Caco-2 (cell line): ENCODE measurements at regions not wholly inside any gene's neighbourhood (a gene's known extent, or its start where the extent isn't known, plus 50 kb on each side); places are given as distances from the start of the nearest gene placed in this dataset.

Experiments
- BruUV-seq: library from RNA; stranded (reverse); fragments of 400-500 nt; replicated peaks from 2 replicates; lab custom pipeline; 2021; lab: Mats Ljungman, UMichigan
- CTCF ChIA-PET: fragments of 300-600 bp; sonication (Branson Sonifier 250); formaldehyde crosslinking; loops from one replicate; lab custom pipeline; 2022; ENCODE audit warnings: antibody characterized with exemption; lab: Charles Lee
- POLR2A ChIA-PET: fragments of 300-600 bp; sonication (Branson Sonifier 250); formaldehyde crosslinking; loops from one replicate; lab custom pipeline; 2022; ENCODE audit warnings: antibody characterized with exemption; lab: Charles Lee
- DNase-seq, 2 experiments: peaks; one replicate each; pipeline versions ENCODE4 v3.0.0 to v3.0.0-alpha.2; 2020 to 2022
- H3K27me3 ChIP-seq: replicated peaks from 2 replicates; pipeline ENCODE4 v1.6.0; 2011; ENCODE audit warnings: low read length; ENCODE audit not compliant: control insufficient read depth, insufficient read depth
- H3K36me3 ChIP-seq: 2 replicates; pipeline ENCODE4 v1.5.1; 2011; ENCODE audit warnings: low read length; ENCODE audit not compliant: control insufficient read depth, insufficient read depth
- H3K4me1 ChIP-seq: fragments of 250-450 bp; sonication (Bioruptor Pico); 2 replicates; pipeline ENCODE4 v1.5.1; 2020; ENCODE audit warnings: mild to moderate bottlenecking
- H3K4me3 ChIP-seq: 2 replicates; pipeline ENCODE4 v1.5.1; 2011; ENCODE audit warnings: low read depth, mild to moderate bottlenecking, control low read depth, low read length
- H3K9me3 ChIP-seq: fragments of 250-450 bp; sonication (Bioruptor Pico); 2 replicates; pipeline ENCODE4 v1.5.1; 2020; ENCODE audit warnings: mild to moderate bottlenecking, moderate library complexity
- H3K27ac Mint-ChIP-seq: one replicate; pipeline ENCODE4 v1.8.0; 2022; ENCODE audit warnings: mixed read lengths; ENCODE audit not compliant: unreplicated experiment
- H3K27me3 Mint-ChIP-seq: one replicate; pipeline ENCODE4 v1.8.0; 2022; ENCODE audit warnings: mixed read lengths; ENCODE audit not compliant: insufficient read depth, unreplicated experiment
- H3K36me3 Mint-ChIP-seq: one replicate; pipeline ENCODE4 v1.8.0; 2022; ENCODE audit warnings: mild to moderate bottlenecking, mixed read lengths; ENCODE audit not compliant: insufficient read depth, unreplicated experiment
- H3K4me1 Mint-ChIP-seq: one replicate; pipeline ENCODE4 v1.8.0; 2022; ENCODE audit warnings: low read depth, mixed read lengths; ENCODE audit not compliant: unreplicated experiment
- H3K4me3 Mint-ChIP-seq: one replicate; pipeline ENCODE4 v1.8.0; 2022; ENCODE audit warnings: mild to moderate bottlenecking, moderate library complexity, mixed read lengths; ENCODE audit not compliant: unreplicated experiment
- H3K9me3 Mint-ChIP-seq: one replicate; pipeline ENCODE4 v1.8.0; 2022; ENCODE audit warnings: mixed read lengths; ENCODE audit not compliant: unreplicated experiment
- intact Hi-C: fragments of 100-400 bp; cut with micrococcal nuclease; formaldehyde crosslinking; loops from one replicate; pipeline ENCODE4 v1.10.0; 2022; ENCODE audit not compliant: unreplicated experiment
- TF ChIP-seq, protein P1 (sequence below), 2 experiments: fragments of 200-600 bp in 1 of 2; IDR thresholded peaks; 1 replicate in 1 of 2; 2 replicates in 1 of 2; pipeline versions ENCODE4 v1.5.1 to v1.8.0; 2011 to 2022; ENCODE audit warnings: antibody characterized with exemption in 1 of 2, control low read depth in 1 of 2, inconsistent platforms in 1 of 2, low read depth in 1 of 2, low read length in 1 of 2, mild to moderate bottlenecking in 1 of 2, moderate library complexity in 1 of 2; ENCODE audit not compliant: insufficient read depth in 1 of 2, severe bottlenecking in 1 of 2, unreplicated experiment in 1 of 2

DNA sequence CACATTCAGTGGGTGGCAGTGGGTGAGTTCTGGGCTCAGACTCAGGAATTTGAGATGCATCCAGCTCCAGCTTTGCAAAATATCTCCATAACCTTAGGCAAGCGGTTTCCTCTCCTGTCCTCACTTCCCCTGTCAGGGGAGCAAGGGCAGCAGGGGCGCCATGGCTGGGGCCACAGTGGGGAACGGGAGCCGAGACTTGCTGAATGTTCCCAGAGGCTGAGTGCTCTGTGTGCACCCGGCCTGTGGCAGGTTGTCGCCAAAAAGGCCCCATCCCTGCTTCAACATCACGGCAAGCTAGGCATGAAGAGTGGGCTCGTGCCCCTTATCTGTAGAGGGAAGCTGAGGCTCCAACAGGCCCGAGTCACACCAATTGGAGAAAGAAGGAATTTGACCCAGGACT lies 268.8 kb downstream of the NSG2 start:
- POLR2A ChIA-PET, result no interaction called here
- no peaks in the 10 kb centered on the region for H3K4me1 Mint-ChIP-seq
- no TSS peak for BruUV-seq
- H3K9me3 Mint-ChIP-seq, result no peaks in the 10 kb centered on the region
- CTCF ChIA-PET, result interaction anchor here (0.9 to 4.6 kb wide), 3 partner anchors 249 to 294 kb away, joined by 3 to 105 read pairs (median 3); partner anchors contain the start of gene NSG2
- Histone ChIP-seq H3K36me3 (no peaks in the 10 kb centered on the region), H3K4me3 (no peak overlapping the region), H3K27me3 (peaks cover 2% of the 10 kb centered on the region), H3K9me3 (no peaks in the 10 kb centered on the region), H3K4me1 (peaks cover 4% of the 10 kb centered on the region; the same call in 1 of the 2 replicates)
- no peak overlapping the region for H3K27ac Mint-ChIP-seq
- H3K4me3 Mint-ChIP-seq, result no peak overlapping the region
- DNase-seq, result no peak
- peaks cover 27% of the 10 kb centered on the region for H3K27me3 Mint-ChIP-seq
- no peaks in the 10 kb centered on the region for H3K36me3 Mint-ChIP-seq
- TF ChIP-seq, protein P1, sequence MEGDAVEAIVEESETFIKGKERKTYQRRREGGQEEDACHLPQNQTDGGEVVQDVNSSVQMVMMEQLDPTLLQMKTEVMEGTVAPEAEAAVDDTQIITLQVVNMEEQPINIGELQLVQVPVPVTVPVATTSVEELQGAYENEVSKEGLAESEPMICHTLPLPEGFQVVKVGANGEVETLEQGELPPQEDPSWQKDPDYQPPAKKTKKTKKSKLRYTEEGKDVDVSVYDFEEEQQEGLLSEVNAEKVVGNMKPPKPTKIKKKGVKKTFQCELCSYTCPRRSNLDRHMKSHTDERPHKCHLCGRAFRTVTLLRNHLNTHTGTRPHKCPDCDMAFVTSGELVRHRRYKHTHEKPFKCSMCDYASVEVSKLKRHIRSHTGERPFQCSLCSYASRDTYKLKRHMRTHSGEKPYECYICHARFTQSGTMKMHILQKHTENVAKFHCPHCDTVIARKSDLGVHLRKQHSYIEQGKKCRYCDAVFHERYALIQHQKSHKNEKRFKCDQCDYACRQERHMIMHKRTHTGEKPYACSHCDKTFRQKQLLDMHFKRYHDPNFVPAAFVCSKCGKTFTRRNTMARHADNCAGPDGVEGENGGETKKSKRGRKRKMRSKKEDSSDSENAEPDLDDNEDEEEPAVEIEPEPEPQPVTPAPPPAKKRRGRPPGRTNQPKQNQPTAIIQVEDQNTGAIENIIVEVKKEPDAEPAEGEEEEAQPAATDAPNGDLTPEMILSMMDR (IDR thresholded peaks at IDR 0.05; ENCODE audit: insufficient read depth in 1 of 2, low read depth in 1 of 2, low read length in 1 of 2, severe bottlenecking in 1 of 2, unreplicated experiment in 1 of 2), result no peak
- intact Hi-C loops, result no loop called here

DNA sequence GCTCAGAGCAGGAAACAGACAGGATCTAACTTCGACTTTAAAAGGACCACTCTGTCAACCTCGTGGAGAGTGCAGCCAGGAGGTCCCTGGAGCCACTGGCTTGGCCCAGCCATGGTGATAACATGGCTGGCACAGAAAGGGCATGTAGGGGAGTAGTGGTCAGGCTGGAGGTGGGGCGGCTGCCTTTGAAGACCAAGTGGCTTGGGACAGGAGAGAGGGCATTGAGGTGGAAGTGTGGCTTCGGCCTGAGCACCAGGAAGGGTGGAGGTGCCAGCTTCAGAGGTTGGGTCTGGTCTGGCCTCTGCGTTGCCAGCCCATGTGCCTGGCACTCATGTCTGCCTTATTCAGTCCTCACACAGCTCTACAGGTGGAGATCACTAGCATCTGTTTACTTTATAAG lies 270.0 kb downstream of the NSG2 start:
- Mint-ChIP-seq H3K4me1 (no peaks in the 10 kb centered on the region), H3K36me3 (peaks cover 5% of the 10 kb centered on the region), H3K27me3 (peaks cover 30% of the 10 kb centered on the region), H3K4me3 (no peak overlapping the region), H3K27ac (no peak overlapping the region), H3K9me3 (no peaks in the 10 kb centered on the region)
- Histone ChIP-seq H3K4me1 (peaks cover 4% of the 10 kb centered on the region; the same call in 1 of the 2 replicates), H3K4me3 (no peak overlapping the region), H3K27me3 (peaks cover 2% of the 10 kb centered on the region), H3K9me3 (no peaks in the 10 kb centered on the region), H3K36me3 (no peaks in the 10 kb centered on the region)
- POLR2A ChIA-PET, result no interaction called here
- DNase-seq, result no peak
- CTCF ChIA-PET, result interaction anchor here (0.6 to 4.6 kb wide), 2 partner anchors 170 to 271 kb away, joined by 3 to 105 read pairs; partner anchors contain the start of gene NSG2
- TF ChIP-seq, protein P1 (IDR thresholded peaks at IDR 0.05; ENCODE audit: insufficient read depth in 1 of 2, low read depth in 1 of 2, low read length in 1 of 2, severe bottlenecking in 1 of 2, unreplicated experiment in 1 of 2), result no peak
- BruUV-seq, result no TSS peak
- intact Hi-C loops, result no loop called here

DNA sequence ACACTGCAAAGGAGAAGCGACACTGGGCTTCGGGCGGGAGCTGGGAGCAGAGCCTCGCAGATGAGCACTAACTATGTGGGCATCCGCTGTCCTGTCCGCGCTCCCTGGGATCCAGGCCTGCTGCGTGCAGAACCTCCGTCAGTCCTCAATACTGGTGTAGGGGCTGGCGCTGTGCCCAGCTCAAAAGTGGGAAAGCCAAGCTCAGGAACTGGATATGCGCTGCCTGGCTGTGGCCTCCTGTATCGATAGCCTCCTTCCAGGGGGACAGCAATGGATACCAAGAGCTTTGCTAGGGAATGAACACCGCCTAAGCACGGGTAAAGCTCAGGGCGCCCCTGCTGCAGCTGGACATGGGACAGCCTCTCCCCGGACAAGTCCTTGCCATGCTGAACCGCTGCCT lies 270.4 kb downstream of the NSG2 start:
- CTCF ChIA-PET, result interaction anchor here (0.6 to 4.6 kb wide), 2 partner anchors 169 to 271 kb away, joined by 3 to 105 read pairs; partner anchors contain the start of gene NSG2
- peaks cover 26% of the 10 kb centered on the region for H3K27me3 Mint-ChIP-seq
- TF ChIP-seq, protein P1 (IDR thresholded peaks at IDR 0.05; ENCODE audit: insufficient read depth in 1 of 2, low read depth in 1 of 2, low read length in 1 of 2, severe bottlenecking in 1 of 2, unreplicated experiment in 1 of 2), result no peak

More for the DNA sequence above, 270.4 kb downstream of the NSG2 start:
- no peaks in the 10 kb centered on the region for H3K9me3 Mint-ChIP-seq
- Histone ChIP-seq H3K4me3 (no peak overlapping the region), H3K27me3 (peaks cover 2% of the 10 kb centered on the region), H3K4me1 (peaks cover 4% of the 10 kb centered on the region; the same call in 1 of the 2 replicates), H3K9me3 (no peaks in the 10 kb centered on the region), H3K36me3 (no peaks in the 10 kb centered on the region)
- no peak overlapping the region for H3K4me3 Mint-ChIP-seq
- no peak for DNase-seq
- H3K36me3 Mint-ChIP-seq, result peaks cover 5% of the 10 kb centered on the region
- intact Hi-C loops, result no loop called here
- BruUV-seq, result no TSS peak
- H3K4me1 Mint-ChIP-seq, result no peaks in the 10 kb centered on the region
- H3K27ac Mint-ChIP-seq, result no peak overlapping the region
- POLR2A ChIA-PET, result no interaction called here
